Adrenal gland (tissue), 5 donors: ENCODE measurements at regions not wholly inside any gene's neighbourhood (a gene's known extent, or its start where the extent isn't known, plus 50 kb on each side); places are given as distances from the start of the nearest gene placed in this dataset.

Experiments used
- POLR2A ChIP-seq, 2 donors: fragments of 450-650 bp; IDR thresholded peaks; one replicate each; pipeline ENCODE4 v1.6.1; 2017; ENCODE audit warnings: antibody characterized with exemption in 2 of 2, mild to moderate bottlenecking in 2 of 2, moderate library complexity in 1 of 2
- TF ChIP-seq, protein P1 (sequence below), 6 experiments: fragments of 450-650 bp in 4 of 6; fragments of 200-600 bp in 2 of 6; sonication (generic) in 1 of 6; IDR thresholded peaks; 1 replicate in 5 of 6; 2 replicates in 1 of 6; pipeline versions ENCODE4 v1.5.1 to v1.8.0; 2016 to 2021; ENCODE audit warnings: antibody characterized with exemption in 6 of 6, mild to moderate bottlenecking in 2 of 6, moderate library complexity in 1 of 6
- donor health status: DM: no; HTN: no; CAD: no.

- TF ChIP-seq, protein P1, sequence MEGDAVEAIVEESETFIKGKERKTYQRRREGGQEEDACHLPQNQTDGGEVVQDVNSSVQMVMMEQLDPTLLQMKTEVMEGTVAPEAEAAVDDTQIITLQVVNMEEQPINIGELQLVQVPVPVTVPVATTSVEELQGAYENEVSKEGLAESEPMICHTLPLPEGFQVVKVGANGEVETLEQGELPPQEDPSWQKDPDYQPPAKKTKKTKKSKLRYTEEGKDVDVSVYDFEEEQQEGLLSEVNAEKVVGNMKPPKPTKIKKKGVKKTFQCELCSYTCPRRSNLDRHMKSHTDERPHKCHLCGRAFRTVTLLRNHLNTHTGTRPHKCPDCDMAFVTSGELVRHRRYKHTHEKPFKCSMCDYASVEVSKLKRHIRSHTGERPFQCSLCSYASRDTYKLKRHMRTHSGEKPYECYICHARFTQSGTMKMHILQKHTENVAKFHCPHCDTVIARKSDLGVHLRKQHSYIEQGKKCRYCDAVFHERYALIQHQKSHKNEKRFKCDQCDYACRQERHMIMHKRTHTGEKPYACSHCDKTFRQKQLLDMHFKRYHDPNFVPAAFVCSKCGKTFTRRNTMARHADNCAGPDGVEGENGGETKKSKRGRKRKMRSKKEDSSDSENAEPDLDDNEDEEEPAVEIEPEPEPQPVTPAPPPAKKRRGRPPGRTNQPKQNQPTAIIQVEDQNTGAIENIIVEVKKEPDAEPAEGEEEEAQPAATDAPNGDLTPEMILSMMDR (IDR thresholded peaks at IDR 0.05), result no peak
- TF ChIP-seq POLR2A (IDR thresholded peaks at IDR 0.05), result no peak
Measured at GRCh38 chr2:173520918-173521317, 166.2 kb downstream of the CDCA7 start.
